GM23248 (cell line): ENCODE measurements at regions not wholly inside any gene's neighbourhood (a gene's known extent, or its start where the extent isn't known, plus 50 kb on each side); places are given as distances from the start of the nearest gene placed in this dataset.
A peak's percentile ranks its signal among the peaks of the same experiment; 100 is the strongest.

ENCODE experiments used
- DNase-seq: peaks from one replicate; pipeline ENCODE4 v3.0.0-alpha.2; 2015
- H2AFZ ChIP-seq: fragments of 200-600 bp; sonication (generic); 2 replicates; pipeline ENCODE4 v1.6.1; 2016; ENCODE audit warnings: antibody characterized with exemption
- H3F3A ChIP-seq: fragments of 200-600 bp; sonication (generic); 2 replicates; pipeline ENCODE4 v1.6.1; 2016; ENCODE audit warnings: mild to moderate bottlenecking, antibody characterized with exemption, mixed run types; ENCODE audit not compliant: insufficient read depth
- H3K27ac ChIP-seq: fragments of 200-600 bp; sonication (generic); 2 replicates; pipeline ENCODE4 v1.5.1; 2016; ENCODE audit warnings: mild to moderate bottlenecking
- H3K27me3 ChIP-seq: fragments of 200-600 bp; sonication (generic); replicated peaks from 2 replicates; pipeline ENCODE4 v1.6.1; 2016; ENCODE audit warnings: mild to moderate bottlenecking; ENCODE audit not compliant: insufficient read depth
- H3K36me3 ChIP-seq: fragments of 200-600 bp; sonication (generic); 2 replicates; pipeline ENCODE4 v1.6.1; 2016; ENCODE audit warnings: low read depth, mild to moderate bottlenecking
- H3K4me1 ChIP-seq: fragments of 200-600 bp; sonication (generic); 2 replicates; pipeline ENCODE4 v1.6.1; 2016; ENCODE audit warnings: mild to moderate bottlenecking; ENCODE audit not compliant: insufficient read depth
- H3K4me2 ChIP-seq: fragments of 200-600 bp; sonication (generic); one replicate; pipeline ENCODE4 v1.6.1; 2016; ENCODE audit warnings: mild to moderate bottlenecking; ENCODE audit not compliant: unreplicated experiment
- H3K4me3 ChIP-seq: fragments of 200-600 bp; sonication (generic); 2 replicates; pipeline ENCODE4 v1.5.1; 2016; ENCODE audit warnings: mild to moderate bottlenecking
- H3K79me2 ChIP-seq: fragments of 200-600 bp; sonication (generic); 2 replicates; pipeline ENCODE4 v1.6.1; 2016; ENCODE audit warnings: mild to moderate bottlenecking; ENCODE audit not compliant: insufficient read depth
- H3K9ac ChIP-seq: fragments of 200-600 bp; sonication (generic); 2 replicates; pipeline ENCODE4 v1.6.1; 2016; ENCODE audit warnings: mild to moderate bottlenecking
- H3K9me2 ChIP-seq: fragments of 200-600 bp; sonication (generic); 2 replicates; pipeline ENCODE4 v1.6.1; 2016; ENCODE audit warnings: mixed run types, mild to moderate bottlenecking, moderate library complexity; ENCODE audit not compliant: insufficient read depth
- H3K9me3 ChIP-seq: fragments of 200-600 bp; sonication (generic); one replicate; pipeline ENCODE4 v1.6.1; 2017; ENCODE audit warnings: low read depth
- H4K20me1 ChIP-seq: fragments of 200-600 bp; sonication (generic); 2 replicates; pipeline ENCODE4 v1.6.0; 2016; ENCODE audit not compliant: insufficient read depth
- EZH2 ChIP-seq: fragments of 200-600 bp; sonication (generic); IDR thresholded peaks from 2 replicates; pipeline ENCODE4 v1.6.1; 2018; ENCODE audit warnings: antibody characterized with exemption, mild to moderate bottlenecking; ENCODE audit not compliant: insufficient read depth, poor library complexity, severe bottlenecking
- EZH2phosphoT487 ChIP-seq: fragments of 200-600 bp; sonication (generic); IDR thresholded peaks from 2 replicates; pipeline ENCODE4 v1.6.1; 2018; ENCODE audit warnings: antibody characterized with exemption, moderate library complexity, mild to moderate bottlenecking, low read depth; ENCODE audit not compliant: insufficient read depth
- WGBS, 2 experiments: methylation state at CpG; one replicate each; pipeline ENCODE4 v1.1.6; 2015 to 2017; ENCODE audit warnings: low lambda C conversion rate in 2 of 2, low coverage in 1 of 2; ENCODE audit errors: missing lambda C conversion rate in 2 of 2; 5-methylcytosine and 5-hydroxymethylcytosine counted together
- in situ Hi-C: fragments of 300-500 bp; cut with MboI; formaldehyde crosslinking; loops from 2 replicates; pipeline ENCODE4 v1.15.0; 2020

- no peak overlapping the region for H3K4me3 ChIP-seq
- H3K27me3 ChIP-seq = 0 out of 2 replicates have a peak, but pooled peaks cover 7% of the 10 kb centered on the region
- no peak overlapping the region for H3K9ac ChIP-seq
- no peak overlapping the region for H3K27ac ChIP-seq
- no peaks in the 10 kb centered on the region for H3F3A ChIP-seq
- TF ChIP-seq EZH2 (no peak), EZH2phosphoT487 (no peak)
- H3K9me2 ChIP-seq = no peaks in the 10 kb centered on the region
- peak; percentile 40 for DNase-seq
- in situ Hi-C loops = loop anchor here (25.0 kb wide), 2 partner anchors 437 to 537 kb away; partner anchors contain the start of genes CCDC148 and PKP4
- no peaks in the 10 kb centered on the region for H4K20me1 ChIP-seq
- H3K4me1 ChIP-seq = no peaks in the 10 kb centered on the region
- H3K9me3 ChIP-seq = no peaks in the 10 kb centered on the region
- H3K36me3 ChIP-seq = no peaks in the 10 kb centered on the region
- no peak overlapping the region for H2AFZ ChIP-seq
- no peak overlapping the region for H3K4me2 ChIP-seq
- WGBS, 2 experiments = 60 to 67% methylated on average over 11 of the region's 11 CpGs
- H3K79me2 ChIP-seq = no peaks in the 10 kb centered on the region
Observed at GRCh38 chr2:158025255-158025996, 76.2 kb upstream of the UPP2 start.

GRCh38 chr2:158024288-158024898, 77.3 kb upstream of the UPP2 start:
- no peak overlapping the region for H3K9ac ChIP-seq
- H4K20me1 ChIP-seq = no peaks in the 10 kb centered on the region
- no peak overlapping the region for H3K4me2 ChIP-seq
- no peak overlapping the region for H3K4me3 ChIP-seq
- H3K9me2 ChIP-seq = no peaks in the 10 kb centered on the region
- H3K9me3 ChIP-seq = no peaks in the 10 kb centered on the region
- H3K4me1 ChIP-seq = no peaks in the 10 kb centered on the region
- H3K79me2 ChIP-seq = no peaks in the 10 kb centered on the region
- in situ Hi-C loops = loop anchor here (25.0 kb wide), 1 partner anchor 687 kb away; the partner anchor contains the start of gene ERMN
- H3K27ac ChIP-seq = no peak overlapping the region
- TF ChIP-seq EZH2 (no peak), EZH2phosphoT487 (no peak)
- WGBS, 2 experiments = 0 to 1% methylated on average over 4 of the region's 4 CpGs
- peak; percentile 67 for DNase-seq
- H3K36me3 ChIP-seq = no peaks in the 10 kb centered on the region
- no peaks in the 10 kb centered on the region for H3F3A ChIP-seq
- no peaks in the 10 kb centered on the region for H3K27me3 ChIP-seq
- no peak overlapping the region for H2AFZ ChIP-seq

- Histone ChIP-seq H3K27ac (no peak overlapping the region), H3K4me3 (no peak overlapping the region), H3F3A (no peaks in the 10 kb centered on the region), H2AFZ (no peak overlapping the region), H3K79me2 (no peaks in the 10 kb centered on the region), H3K36me3 (no peaks in the 10 kb centered on the region), H3K27me3 (no peaks in the 10 kb centered on the region), H4K20me1 (no peaks in the 10 kb centered on the region), H3K9me3 (no peaks in the 10 kb centered on the region), H3K9ac (no peak overlapping the region), H3K4me1 (no peaks in the 10 kb centered on the region), H3K9me2 (no peaks in the 10 kb centered on the region), H3K4me2 (no peak overlapping the region)
- no peak for TF ChIP-seq EZH2
- no peak for TF ChIP-seq EZH2phosphoT487
- WGBS, 2 experiments = 88 to 100% methylated on average over 1 of the region's 1 CpG
- DNase-seq = no peak
- in situ Hi-C loops = loop anchor here (25.0 kb wide), 1 partner anchor 686 kb away; the partner anchor contains the start of gene ERMN
Observed at GRCh38 chr2:158022888-158023287, 78.8 kb upstream of the UPP2 start.

GRCh38 chr2:158021226-158021625, 80.5 kb upstream of the UPP2 start:
- no peak overlapping the region for H2AFZ ChIP-seq
- no peak overlapping the region for H3K4me3 ChIP-seq
- WGBS, 2 experiments = 51 to 53% methylated on average over 3 of the region's 3 CpGs
- H3K27me3 ChIP-seq = 0 out of 2 replicates have a peak, but pooled peaks cover 5% of the 10 kb centered on the region
- no peaks in the 10 kb centered on the region for H3K36me3 ChIP-seq
- in situ Hi-C loops = loop anchor here (25.0 kb wide), 1 partner anchor 684 kb away; the partner anchor contains the start of gene ERMN
- H3K79me2 ChIP-seq = no peaks in the 10 kb centered on the region
- H3K4me1 ChIP-seq = no peaks in the 10 kb centered on the region
- H3F3A ChIP-seq = no peaks in the 10 kb centered on the region
- no peak for DNase-seq
- H3K27ac ChIP-seq = no peak overlapping the region
- H3K9me3 ChIP-seq = no peaks in the 10 kb centered on the region
- no peak for TF ChIP-seq EZH2
- TF ChIP-seq EZH2phosphoT487 = no peak
- H3K4me2 ChIP-seq = no peak overlapping the region
- no peaks in the 10 kb centered on the region for H3K9me2 ChIP-seq
- no peaks in the 10 kb centered on the region for H4K20me1 ChIP-seq
- no peak overlapping the region for H3K9ac ChIP-seq
